ENCODE measurements at regions not wholly inside any gene's neighbourhood (a gene's known extent, or its start where the extent isn't known, plus 50 kb on each side); places are given as distances from the start of the nearest gene placed in this dataset.

DNA sequence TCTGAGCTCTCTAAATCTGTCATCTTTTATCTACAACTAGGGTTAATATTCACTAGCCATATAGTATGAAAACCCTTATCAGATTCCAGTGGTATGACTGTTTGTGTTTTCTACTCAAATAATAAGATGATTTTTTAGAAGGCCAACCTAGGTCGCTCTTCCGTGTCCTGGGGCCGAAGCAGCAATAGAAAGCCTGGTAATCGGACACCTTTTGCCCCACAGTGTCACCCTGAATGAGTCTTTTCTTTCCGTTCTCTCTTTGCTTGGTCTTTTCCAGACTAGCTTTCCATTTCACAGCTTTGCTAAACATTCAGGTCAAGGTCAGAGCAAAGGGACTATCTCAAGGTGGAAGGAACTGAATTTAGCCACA, 243.3 kb upstream of the ANKRD55 start (continued):
- TF ChIP-seq, protein P1, sequence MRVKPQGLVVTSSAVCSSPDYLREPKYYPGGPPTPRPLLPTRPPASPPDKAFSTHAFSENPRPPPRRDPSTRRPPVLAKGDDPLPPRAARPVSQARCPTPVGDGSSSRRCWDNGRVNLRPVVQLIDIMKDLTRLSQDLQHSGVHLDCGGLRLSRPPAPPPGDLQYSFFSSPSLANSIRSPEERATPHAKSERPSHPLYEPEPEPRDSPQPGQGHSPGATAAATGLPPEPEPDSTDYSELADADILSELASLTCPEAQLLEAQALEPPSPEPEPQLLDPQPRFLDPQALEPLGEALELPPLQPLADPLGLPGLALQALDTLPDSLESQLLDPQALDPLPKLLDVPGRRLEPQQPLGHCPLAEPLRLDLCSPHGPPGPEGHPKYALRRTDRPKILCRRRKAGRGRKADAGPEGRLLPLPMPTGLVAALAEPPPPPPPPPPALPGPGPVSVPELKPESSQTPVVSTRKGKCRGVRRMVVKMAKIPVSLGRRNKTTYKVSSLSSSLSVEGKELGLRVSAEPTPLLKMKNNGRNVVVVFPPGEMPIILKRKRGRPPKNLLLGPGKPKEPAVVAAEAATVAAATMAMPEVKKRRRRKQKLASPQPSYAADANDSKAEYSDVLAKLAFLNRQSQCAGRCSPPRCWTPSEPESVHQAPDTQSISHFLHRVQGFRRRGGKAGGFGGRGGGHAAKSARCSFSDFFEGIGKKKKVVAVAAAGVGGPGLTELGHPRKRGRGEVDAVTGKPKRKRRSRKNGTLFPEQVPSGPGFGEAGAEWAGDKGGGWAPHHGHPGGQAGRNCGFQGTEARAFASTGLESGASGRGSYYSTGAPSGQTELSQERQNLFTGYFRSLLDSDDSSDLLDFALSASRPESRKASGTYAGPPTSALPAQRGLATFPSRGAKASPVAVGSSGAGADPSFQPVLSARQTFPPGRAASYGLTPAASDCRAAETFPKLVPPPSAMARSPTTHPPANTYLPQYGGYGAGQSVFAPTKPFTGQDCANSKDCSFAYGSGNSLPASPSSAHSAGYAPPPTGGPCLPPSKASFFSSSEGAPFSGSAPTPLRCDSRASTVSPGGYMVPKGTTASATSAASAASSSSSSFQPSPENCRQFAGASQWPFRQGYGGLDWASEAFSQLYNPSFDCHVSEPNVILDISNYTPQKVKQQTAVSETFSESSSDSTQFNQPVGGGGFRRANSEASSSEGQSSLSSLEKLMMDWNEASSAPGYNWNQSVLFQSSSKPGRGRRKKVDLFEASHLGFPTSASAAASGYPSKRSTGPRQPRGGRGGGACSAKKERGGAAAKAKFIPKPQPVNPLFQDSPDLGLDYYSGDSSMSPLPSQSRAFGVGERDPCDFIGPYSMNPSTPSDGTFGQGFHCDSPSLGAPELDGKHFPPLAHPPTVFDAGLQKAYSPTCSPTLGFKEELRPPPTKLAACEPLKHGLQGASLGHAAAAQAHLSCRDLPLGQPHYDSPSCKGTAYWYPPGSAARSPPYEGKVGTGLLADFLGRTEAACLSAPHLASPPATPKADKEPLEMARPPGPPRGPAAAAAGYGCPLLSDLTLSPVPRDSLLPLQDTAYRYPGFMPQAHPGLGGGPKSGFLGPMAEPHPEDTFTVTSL (CRISPR knock-in tag; IDR thresholded peaks at IDR 0.05; ENCODE audit: borderline replicate concordance): peak; percentile 20; the same call in 1 of the 2 replicates
- TF ChIP-seq SALL2 (CRISPR knock-in tag; IDR thresholded peaks at IDR 0.05): no peak
- peak; percentile 88 for TF ChIP-seq TBX2 (CRISPR knock-in tag; IDR thresholded peaks at IDR 0.05; ENCODE audit: borderline replicate concordance)
- TF ChIP-seq, protein P2, sequence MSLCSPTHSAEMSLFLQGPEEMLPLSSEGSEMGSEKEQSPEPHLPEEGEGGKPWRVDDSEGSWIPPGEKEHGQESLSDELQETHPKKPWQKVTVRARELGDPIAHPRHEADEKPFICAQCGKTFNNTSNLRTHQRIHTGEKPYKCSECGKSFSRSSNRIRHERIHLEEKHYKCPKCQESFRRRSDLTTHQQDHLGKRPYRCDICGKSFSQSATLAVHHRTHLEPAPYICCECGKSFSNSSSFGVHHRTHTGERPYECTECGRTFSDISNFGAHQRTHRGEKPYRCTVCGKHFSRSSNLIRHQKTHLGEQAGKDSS (CRISPR knock-in tag; IDR thresholded peaks at IDR 0.05; ENCODE audit: borderline replicate concordance, low read depth): no peak
- no peak for TF ChIP-seq ZC3H4 (CRISPR knock-in tag; IDR thresholded peaks at IDR 0.05; ENCODE audit: borderline replicate concordance)
- no peak for TF ChIP-seq GLI4 (CRISPR knock-in tag; IDR thresholded peaks at IDR 0.05; ENCODE audit: borderline replicate concordance)
- TF ChIP-seq, protein P3, sequence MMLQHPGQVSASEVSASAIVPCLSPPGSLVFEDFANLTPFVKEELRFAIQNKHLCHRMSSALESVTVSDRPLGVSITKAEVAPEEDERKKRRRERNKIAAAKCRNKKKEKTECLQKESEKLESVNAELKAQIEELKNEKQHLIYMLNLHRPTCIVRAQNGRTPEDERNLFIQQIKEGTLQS (CRISPR knock-in tag; IDR thresholded peaks at IDR 0.05): no peak
- TF ChIP-seq ZNF589 (CRISPR knock-in tag; conservative IDR thresholded peaks at IDR 0.05): no peak
- TF ChIP-seq WIZ (CRISPR knock-in tag; IDR thresholded peaks at IDR 0.05): no peak
- TF ChIP-seq, protein P4, sequence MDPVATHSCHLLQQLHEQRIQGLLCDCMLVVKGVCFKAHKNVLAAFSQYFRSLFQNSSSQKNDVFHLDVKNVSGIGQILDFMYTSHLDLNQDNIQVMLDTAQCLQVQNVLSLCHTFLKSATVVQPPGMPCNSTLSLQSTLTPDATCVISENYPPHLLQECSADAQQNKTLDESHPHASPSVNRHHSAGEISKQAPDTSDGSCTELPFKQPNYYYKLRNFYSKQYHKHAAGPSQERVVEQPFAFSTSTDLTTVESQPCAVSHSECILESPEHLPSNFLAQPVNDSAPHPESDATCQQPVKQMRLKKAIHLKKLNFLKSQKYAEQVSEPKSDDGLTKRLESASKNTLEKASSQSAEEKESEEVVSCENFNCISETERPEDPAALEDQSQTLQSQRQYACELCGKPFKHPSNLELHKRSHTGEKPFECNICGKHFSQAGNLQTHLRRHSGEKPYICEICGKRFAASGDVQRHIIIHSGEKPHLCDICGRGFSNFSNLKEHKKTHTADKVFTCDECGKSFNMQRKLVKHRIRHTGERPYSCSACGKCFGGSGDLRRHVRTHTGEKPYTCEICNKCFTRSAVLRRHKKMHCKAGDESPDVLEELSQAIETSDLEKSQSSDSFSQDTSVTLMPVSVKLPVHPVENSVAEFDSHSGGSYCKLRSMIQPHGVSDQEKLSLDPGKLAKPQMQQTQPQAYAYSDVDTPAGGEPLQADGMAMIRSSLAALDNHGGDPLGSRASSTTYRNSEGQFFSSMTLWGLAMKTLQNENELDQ (CRISPR knock-in tag; IDR thresholded peaks at IDR 0.05; ENCODE audit: borderline replicate concordance): no peak
- peak; percentile 54; the same call in 1 of the 2 replicates for TF ChIP-seq RXRA (CRISPR knock-in tag; IDR thresholded peaks at IDR 0.05)
- no peak for TF ChIP-seq ZNF788 (CRISPR knock-in tag; IDR thresholded peaks at IDR 0.05; ENCODE audit: borderline replicate concordance)
- no peak for TF ChIP-seq HNRNPH1 (optimal IDR thresholded peaks at IDR 0.05; ENCODE audit: low read depth, low read length)
- no peak for TF ChIP-seq ZNF530 (CRISPR knock-in tag; IDR thresholded peaks at IDR 0.05; ENCODE audit: low read depth)
- TF ChIP-seq MED8 (CRISPR knock-in tag; IDR thresholded peaks at IDR 0.05; ENCODE audit: insufficient replicate concordance): no peak
- TF ChIP-seq, protein P5, sequence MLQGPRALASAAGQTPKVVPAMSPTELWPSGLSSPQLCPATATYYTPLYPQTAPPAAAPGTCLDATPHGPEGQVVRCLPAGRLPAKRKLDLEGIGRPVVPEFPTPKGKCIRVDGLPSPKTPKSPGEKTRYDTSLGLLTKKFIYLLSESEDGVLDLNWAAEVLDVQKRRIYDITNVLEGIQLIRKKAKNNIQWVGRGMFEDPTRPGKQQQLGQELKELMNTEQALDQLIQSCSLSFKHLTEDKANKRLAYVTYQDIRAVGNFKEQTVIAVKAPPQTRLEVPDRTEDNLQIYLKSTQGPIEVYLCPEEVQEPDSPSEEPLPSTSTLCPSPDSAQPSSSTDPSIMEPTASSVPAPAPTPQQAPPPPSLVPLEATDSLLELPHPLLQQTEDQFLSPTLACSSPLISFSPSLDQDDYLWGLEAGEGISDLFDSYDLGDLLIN (CRISPR knock-in tag; IDR thresholded peaks at IDR 0.05; ENCODE audit: borderline replicate concordance): no peak
- no peak for TF ChIP-seq POLR2AphosphoS5 (IDR thresholded peaks at IDR 0.05; ENCODE audit: low read depth, low read length)
- no peak for TF ChIP-seq YEATS2 (CRISPR knock-in tag; IDR thresholded peaks at IDR 0.05; ENCODE audit: borderline replicate concordance)
- TF ChIP-seq ZNF720 (CRISPR knock-in tag; IDR thresholded peaks at IDR 0.05): no peak
- TF ChIP-seq, protein P6, sequence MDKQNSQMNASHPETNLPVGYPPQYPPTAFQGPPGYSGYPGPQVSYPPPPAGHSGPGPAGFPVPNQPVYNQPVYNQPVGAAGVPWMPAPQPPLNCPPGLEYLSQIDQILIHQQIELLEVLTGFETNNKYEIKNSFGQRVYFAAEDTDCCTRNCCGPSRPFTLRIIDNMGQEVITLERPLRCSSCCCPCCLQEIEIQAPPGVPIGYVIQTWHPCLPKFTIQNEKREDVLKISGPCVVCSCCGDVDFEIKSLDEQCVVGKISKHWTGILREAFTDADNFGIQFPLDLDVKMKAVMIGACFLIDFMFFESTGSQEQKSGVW (CRISPR knock-in tag; IDR thresholded peaks at IDR 0.05; ENCODE audit: borderline replicate concordance): no peak

All from HepG2 (cell line).